Parathyroid adenoma (tissue), 2 donors: ENCODE measurements at regions not wholly inside any gene's neighbourhood (a gene's known extent, or its start where the extent isn't known, plus 50 kb on each side); places are given as distances from the start of the nearest gene placed in this dataset.
A peak's percentile ranks its signal among the peaks of the same experiment; 100 is the strongest.

Experiments used
- H2AFZ ChIP-seq: fragments of 300-600 bp; sonication (generic); one replicate; pipeline ENCODE4 v1.7.0; 2017; ENCODE audit warnings: antibody characterized with exemption, mild to moderate bottlenecking
- H3K27ac ChIP-seq: fragments of 300-600 bp; sonication (generic); one replicate; pipeline ENCODE4 v1.7.0; 2017
- H3K27me3 ChIP-seq: fragments of 300-600 bp; sonication (generic); one replicate; pipeline ENCODE4 v1.7.0; 2017; ENCODE audit warnings: low read length; ENCODE audit not compliant: control insufficient read depth, insufficient read depth
- H3K36me3 ChIP-seq: fragments of 300-600 bp; sonication (generic); one replicate; pipeline ENCODE4 v1.7.0; 2017; ENCODE audit warnings: low read length; ENCODE audit not compliant: control insufficient read depth, insufficient read depth
- H3K4me1 ChIP-seq: fragments of 300-600 bp; sonication (generic); one replicate; pipeline ENCODE4 v1.7.0; 2017; ENCODE audit warnings: control low read depth
- H3K4me2 ChIP-seq: fragments of 300-600 bp; sonication (generic); one replicate; pipeline ENCODE4 v1.7.0; 2017; ENCODE audit warnings: low read length
- H3K4me3 ChIP-seq: fragments of 300-600 bp; sonication (generic); one replicate; pipeline ENCODE4 v1.7.0; 2017; ENCODE audit warnings: low read depth, low read length
- H3K79me2 ChIP-seq: fragments of 300-600 bp; sonication (generic); one replicate; pipeline ENCODE4 v1.7.0; 2017; ENCODE audit warnings: control low read depth
- H3K9ac ChIP-seq: fragments of 300-600 bp; sonication (generic); one replicate; pipeline ENCODE4 v1.7.0; 2017; ENCODE audit warnings: mild to moderate bottlenecking
- H3K9me3 ChIP-seq: fragments of 300-600 bp; sonication (generic); one replicate; pipeline ENCODE4 v1.7.0; 2017; ENCODE audit warnings: low read length; ENCODE audit not compliant: control insufficient read depth
- CTCF ChIP-seq: fragments of 300-600 bp; sonication (generic); IDR thresholded peaks from one replicate; pipeline ENCODE4 v1.7.0; 2017; ENCODE audit warnings: antibody characterized with exemption, mild to moderate bottlenecking
- donor health status: primary hyperparathyroidism.

- H3K9me3 ChIP-seq, result no peaks in the 10 kb centered on the region
- H3K79me2 ChIP-seq, result no peaks in the 10 kb centered on the region
- H3K27ac ChIP-seq, result no peak overlapping the region
- no peak overlapping the region for H3K4me3 ChIP-seq
- TF ChIP-seq CTCF, result no peak
- H3K4me1 ChIP-seq, result no peaks in the 10 kb centered on the region
- no peak overlapping the region for H3K4me2 ChIP-seq
- no peak overlapping the region for H3K9ac ChIP-seq
- H3K27me3 ChIP-seq, result no peaks in the 10 kb centered on the region
- H2AFZ ChIP-seq, result no peak overlapping the region
- H3K36me3 ChIP-seq, result no peaks in the 10 kb centered on the region
Observed at GRCh38 chr5:20590356-20590755, 602.4 kb upstream of the CDH18 start.

- peak overlapping the region; percentile 42 for H3K4me3 ChIP-seq
- no peaks in the 10 kb centered on the region for H3K27me3 ChIP-seq
- no peak overlapping the region for H3K9ac ChIP-seq
- H3K4me2 ChIP-seq, result peak overlapping the region; percentile 67
- no peaks in the 10 kb centered on the region for H3K36me3 ChIP-seq
- no peak for TF ChIP-seq CTCF
- no peak overlapping the region for H3K27ac ChIP-seq
- H3K4me1 ChIP-seq, result no peaks in the 10 kb centered on the region
- H2AFZ ChIP-seq, result no peak overlapping the region
- H3K79me2 ChIP-seq, result no peaks in the 10 kb centered on the region
- H3K9me3 ChIP-seq, result no peaks in the 10 kb centered on the region
Observed at GRCh38 chr5:20575571-20575970, 587.6 kb upstream of the CDH18 start.

- Histone ChIP-seq H3K4me2 (peak overlapping the region; percentile 67), H2AFZ (no peak overlapping the region), H3K9ac (no peak overlapping the region), H3K27ac (no peak overlapping the region), H3K4me1 (no peaks in the 10 kb centered on the region), H3K4me3 (peak overlapping the region; percentile 42), H3K27me3 (no peaks in the 10 kb centered on the region), H3K79me2 (no peaks in the 10 kb centered on the region), H3K36me3 (no peaks in the 10 kb centered on the region), H3K9me3 (no peaks in the 10 kb centered on the region)
- TF ChIP-seq CTCF, result no peak
Observed at GRCh38 chr5:20574576-20574975, 586.6 kb upstream of the CDH18 start.

GRCh38 chr5:20572614-20573013 is 584.6 kb upstream of the CDH18 start:
- Histone ChIP-seq H3K9ac (no peak overlapping the region), H3K79me2 (no peaks in the 10 kb centered on the region), H3K4me3 (no peak overlapping the region), H3K27ac (no peak overlapping the region), H3K36me3 (no peaks in the 10 kb centered on the region), H3K4me2 (no peak overlapping the region), H2AFZ (no peak overlapping the region), H3K27me3 (no peaks in the 10 kb centered on the region), H3K4me1 (no peaks in the 10 kb centered on the region), H3K9me3 (no peaks in the 10 kb centered on the region)
- no peak for TF ChIP-seq CTCF

- TF ChIP-seq CTCF, result no peak
- Histone ChIP-seq H3K79me2 (no peaks in the 10 kb centered on the region), H3K4me2 (no peak overlapping the region), H3K9ac (no peak overlapping the region), H3K9me3 (no peaks in the 10 kb centered on the region), H3K4me3 (no peak overlapping the region), H3K27me3 (no peaks in the 10 kb centered on the region), H2AFZ (no peak overlapping the region), H3K4me1 (no peaks in the 10 kb centered on the region), H3K27ac (no peak overlapping the region), H3K36me3 (no peaks in the 10 kb centered on the region)
Observed at GRCh38 chr5:20570486-20570885, 582.5 kb upstream of the CDH18 start.
